B cell (primary cell): ENCODE measurements at regions not wholly inside any gene's neighbourhood (a gene's known extent, or its start where the extent isn't known, plus 50 kb on each side); places are given as distances from the start of the nearest gene placed in this dataset.

Source experiments
- ATAC-seq: fragments of 200-7000 bp; cut with Tn5 transposase; one replicate; pipeline ENCODE4 v1.10.0; 2021; ENCODE audit warnings: low read depth, mild to moderate bottlenecking, moderate number of reproducible peaks, moderate library complexity
- CTCF ChIA-PET: fragments of 350-600 bp; sonication (Branson Sonifier 250); formaldehyde crosslinking; loops from one replicate; lab custom pipeline; 2021; ENCODE audit warnings: antibody characterized with exemption, inconsistent platforms; lab: Charles Lee
- POLR2A ChIA-PET: fragments of 350-600 bp; sonication (Branson Sonifier 250); formaldehyde crosslinking; loops from one replicate; lab custom pipeline; 2021; ENCODE audit warnings: antibody characterized with exemption; lab: Charles Lee
- DNase-seq: peaks from one replicate; pipeline ENCODE4 v3.0.0; 2013
- H2AFZ ChIP-seq: 2 replicates; pipeline ENCODE4 v1.6.1; 2012; ENCODE audit warnings: mild to moderate bottlenecking, low read depth, low read length; ENCODE audit not compliant: insufficient read depth, poor library complexity, severe bottlenecking
- H3K27ac ChIP-seq, 2 donors: 1 replicate in 1 of 2; 2 replicates in 1 of 2; pipeline ENCODE4 v1.5.1; 2012 to 2013; ENCODE audit warnings: low read length in 2 of 2, mild to moderate bottlenecking in 2 of 2, moderate library complexity in 1 of 2
- H3K27me3 ChIP-seq, 4 experiments: fragments of 200-600 bp in 1 of 4; sonication (generic) in 1 of 4; replicated peaks in 1 of 4; 1 replicate in 2 of 4; 2 replicates in 2 of 4; pipeline versions ENCODE4 v1.6.1 to v1.7.0; 2013 to 2016; ENCODE audit warnings: low read length in 3 of 4, mild to moderate bottlenecking in 2 of 4, mixed read lengths in 1 of 4, moderate library complexity in 1 of 4; ENCODE audit not compliant: insufficient read depth in 4 of 4, control insufficient read depth in 3 of 4; ENCODE audit errors: control extremely low read depth in 1 of 4
- H3K36me3 ChIP-seq, 2 experiments: replicated peaks in 1 of 2; 1 replicate in 1 of 2; 2 replicates in 1 of 2; pipeline versions ENCODE4 v1.6.1 to v1.7.1; 2013; ENCODE audit warnings: low read length in 1 of 2; ENCODE audit not compliant: insufficient read depth in 2 of 2, control insufficient read depth in 1 of 2; ENCODE audit errors: control extremely low read depth in 1 of 2, extremely low read depth in 1 of 2
- H3K4me1 ChIP-seq, 2 donors: fragments of 200-600 bp in 1 of 2; sonication (generic) in 1 of 2; 1 replicate in 1 of 2; 2 replicates in 1 of 2; pipeline versions ENCODE4 v1.5.1 to v1.6.1; 2013 to 2017; ENCODE audit warnings: low read length in 2 of 2; ENCODE audit not compliant: control insufficient read depth in 2 of 2, insufficient read depth in 2 of 2
- H3K4me2 ChIP-seq: replicated peaks from 2 replicates; pipeline ENCODE3; 2012; ENCODE audit warnings: mild to moderate bottlenecking, low read depth, low read length; ENCODE audit not compliant: poor library complexity, severe bottlenecking
- H3K4me3 ChIP-seq, 5 experiments: fragments of 200-600 bp in 1 of 5; sonication (generic) in 1 of 5; 1 replicate in 3 of 5; 2 replicates in 2 of 5; pipeline versions ENCODE4 v1.5.1 to v1.7.0; 2011 to 2016; ENCODE audit warnings: low read length in 4 of 5, mild to moderate bottlenecking in 4 of 5, low read depth in 2 of 5, control low read depth in 1 of 5, moderate library complexity in 1 of 5; ENCODE audit not compliant: insufficient read depth in 1 of 5; ENCODE audit errors: control extremely low read depth in 1 of 5, extremely low read depth in 1 of 5
- H3K79me2 ChIP-seq: fragments of 200-600 bp; sonication (generic); one replicate; pipeline ENCODE4 v1.6.0; 2016; ENCODE audit warnings: low read length; ENCODE audit not compliant: control insufficient read depth, insufficient read depth
- H3K9ac ChIP-seq: fragments of 200-600 bp; sonication (generic); 2 replicates; pipeline ENCODE4 v1.6.1; 2017; ENCODE audit warnings: mild to moderate bottlenecking, low read length, moderate library complexity
- H3K9me3 ChIP-seq, 3 donors: one replicate each; pipeline versions ENCODE4 v1.6.1 to v1.7.1; 2013; ENCODE audit warnings: low read length in 2 of 3; ENCODE audit not compliant: control insufficient read depth in 2 of 3, insufficient read depth in 1 of 3; ENCODE audit errors: control extremely low read depth in 1 of 3
- H4K20me1 ChIP-seq: 2 replicates; pipeline ENCODE4 v1.6.0; 2012; ENCODE audit warnings: mild to moderate bottlenecking, low read length; ENCODE audit not compliant: insufficient read depth, control insufficient read depth, poor library complexity, severe bottlenecking
- H3K27ac Mint-ChIP-seq: one replicate; pipeline ENCODE4 v1.8.0; 2021; ENCODE audit warnings: mixed read lengths
- H3K27me3 Mint-ChIP-seq: one replicate; pipeline ENCODE4 v1.8.0; 2021; ENCODE audit warnings: mixed read lengths
- H3K4me1 Mint-ChIP-seq: one replicate; pipeline ENCODE4 v1.8.0; 2021; ENCODE audit warnings: mixed read lengths
- H3K4me3 Mint-ChIP-seq: one replicate; pipeline ENCODE4 v1.8.0; 2021; ENCODE audit warnings: mixed read lengths
- H3K9me3 Mint-ChIP-seq: one replicate; pipeline ENCODE4 v1.8.0; 2022; ENCODE audit warnings: mixed read lengths; ENCODE audit not compliant: insufficient read depth
- CTCF ChIP-seq: fragments of 200-600 bp; IDR thresholded peaks from one replicate; pipeline ENCODE4 v1.8.0; 2022; ENCODE audit warnings: antibody characterized with exemption, mild to moderate bottlenecking
- EZH2 ChIP-seq: IDR thresholded peaks from 2 replicates; pipeline ENCODE4 v1.6.1; 2012; ENCODE audit warnings: borderline replicate concordance, low read depth, mild to moderate bottlenecking, moderate library complexity, low read length; ENCODE audit not compliant: insufficient read depth, poor library complexity, severe bottlenecking
- WGBS: methylation state at CpG from one replicate; pipeline ENCODE4 v1.1.5; 2013; ENCODE audit warnings: missing lambda C conversion rate; ENCODE audit not compliant: insufficient coverage; 5-methylcytosine and 5-hydroxymethylcytosine counted together
- intact Hi-C: fragments of 100-400 bp; cut with micrococcal nuclease; formaldehyde crosslinking; loops from one replicate; pipeline ENCODE4 v1.10.0; 2022

- Histone ChIP-seq H3K9ac (no peak overlapping the region), H3K36me3 (no peaks in the 10 kb centered on the region), H3K79me2 (no peaks in the 10 kb centered on the region), H3K4me2 (no peak overlapping the region), H3K4me1 (no peaks in the 10 kb centered on the region), H4K20me1 (no peaks in the 10 kb centered on the region), H3K27me3 (no peaks in the 10 kb centered on the region), H3K27ac (no peak overlapping the region), H2AFZ (no peak overlapping the region), H3K4me3 (no peak overlapping the region), H3K9me3 (peaks cover 0 to 2% (median 0%) of the 10 kb centered on the region in 3 donors)
- Mint-ChIP-seq H3K9me3 (peaks cover 3% of the 10 kb centered on the region), H3K4me1 (no peaks in the 10 kb centered on the region), H3K27me3 (no peaks in the 10 kb centered on the region), H3K4me3 (no peak overlapping the region), H3K27ac (no peak overlapping the region)
- ChIA-PET POLR2A (no interaction called here), CTCF (no interaction called here)
- no peak for DNase-seq
- no CpG with 5 or more reads among the region's 1 CpG for WGBS
- intact Hi-C loops = no loop called here
- TF ChIP-seq EZH2 (no peak), CTCF (no peak)
- ATAC-seq = no peak
Measured at GRCh38 chr13:89694451-89694850, 1653.0 kb upstream of the MIR17HG start.

- H3K9ac ChIP-seq = no peak overlapping the region
- no peaks in the 10 kb centered on the region for H3K36me3 ChIP-seq
- no peak overlapping the region for H3K4me2 ChIP-seq
- Mint-ChIP-seq H3K9me3 (peaks cover 3% of the 10 kb centered on the region), H3K4me3 (no peak overlapping the region), H3K27me3 (no peaks in the 10 kb centered on the region), H3K27ac (no peak overlapping the region), H3K4me1 (no peaks in the 10 kb centered on the region)
- CTCF ChIA-PET = no interaction called here
- no peak for TF ChIP-seq EZH2
- TF ChIP-seq CTCF = no peak
- no peak overlapping the region for H2AFZ ChIP-seq
- POLR2A ChIA-PET = no interaction called here
- no peaks in the 10 kb centered on the region for H3K9me3 ChIP-seq
- no peaks in the 10 kb centered on the region for H3K79me2 ChIP-seq
- H3K4me1 ChIP-seq = no peaks in the 10 kb centered on the region
- H3K27ac ChIP-seq = no peak overlapping the region
- ATAC-seq = no peak
- no peaks in the 10 kb centered on the region for H3K27me3 ChIP-seq
- H4K20me1 ChIP-seq = no peaks in the 10 kb centered on the region
- H3K4me3 ChIP-seq = no peak overlapping the region
- no peak for DNase-seq
- WGBS = no CpG with 5 or more reads among the region's 4 CpGs
- intact Hi-C loops = no loop called here
Measured at GRCh38 chr13:89695343-89696257, 1651.9 kb upstream of the MIR17HG start.
